Osteocyte (in vitro differentiated cells): ENCODE measurements at regions not wholly inside any gene's neighbourhood (a gene's known extent, or its start where the extent isn't known, plus 50 kb on each side); places are given as distances from the start of the nearest gene placed in this dataset.

ENCODE experiments used
- DNase-seq: peaks from one replicate; pipeline ENCODE4 v3.0.0; 2021; ENCODE audit warnings: mixed read lengths; ENCODE audit not compliant: unreplicated experiment; ENCODE audit errors: extremely low spot score
- H3K27ac Mint-ChIP-seq: one replicate; pipeline ENCODE4 v1.8.0; 2021; ENCODE audit warnings: mild to moderate bottlenecking, mixed read lengths; ENCODE audit not compliant: unreplicated experiment
- H3K27me3 Mint-ChIP-seq: one replicate; pipeline ENCODE4 v1.8.0; 2021; ENCODE audit warnings: mixed read lengths; ENCODE audit not compliant: unreplicated experiment
- H3K36me3 Mint-ChIP-seq: one replicate; pipeline ENCODE4 v1.8.0; 2021; ENCODE audit warnings: mixed read lengths; ENCODE audit not compliant: unreplicated experiment
- H3K4me1 Mint-ChIP-seq: one replicate; pipeline ENCODE4 v1.8.0; 2021; ENCODE audit warnings: mixed read lengths; ENCODE audit not compliant: unreplicated experiment
- H3K4me3 Mint-ChIP-seq: one replicate; pipeline ENCODE4 v1.8.0; 2021; ENCODE audit warnings: mild to moderate bottlenecking, moderate library complexity, mixed read lengths; ENCODE audit not compliant: unreplicated experiment
- H3K9me3 Mint-ChIP-seq: one replicate; pipeline ENCODE4 v1.8.0; 2021; ENCODE audit warnings: mixed read lengths; ENCODE audit not compliant: unreplicated experiment
- CTCF ChIP-seq: fragments of 200-600 bp; sonication (generic); IDR thresholded peaks from 2 replicates; pipeline ENCODE4 v1.5.0; 2021; ENCODE audit warnings: antibody characterized with exemption, mild to moderate bottlenecking, moderate library complexity

GRCh38 chr15:70164910-70165715 is 67.4 kb upstream of the TLE3 start:
- Mint-ChIP-seq H3K27ac (no peak overlapping the region), H3K4me1 (peaks cover 18% of the 10 kb centered on the region), H3K27me3 (peaks cover 25% of the 10 kb centered on the region), H3K4me3 (no peak overlapping the region), H3K36me3 (no peaks in the 10 kb centered on the region), H3K9me3 (no peaks in the 10 kb centered on the region)
- DNase-seq, result no peak
- TF ChIP-seq CTCF, result no peak

- H3K9me3 Mint-ChIP-seq, result no peaks in the 10 kb centered on the region
- H3K27ac Mint-ChIP-seq, result no peak overlapping the region
- no peak overlapping the region for H3K4me3 Mint-ChIP-seq
- DNase-seq, result no peak
- TF ChIP-seq CTCF, result no peak
- H3K27me3 Mint-ChIP-seq, result peaks cover 29% of the 10 kb centered on the region
- peaks cover 22% of the 10 kb centered on the region for H3K4me1 Mint-ChIP-seq
- H3K36me3 Mint-ChIP-seq, result no peaks in the 10 kb centered on the region
Observed at GRCh38 chr15:70164156-70164900, 66.6 kb upstream of the TLE3 start.

- Mint-ChIP-seq H3K27me3 (peaks cover 51% of the 10 kb centered on the region), H3K27ac (no peak overlapping the region), H3K36me3 (no peaks in the 10 kb centered on the region), H3K4me1 (peaks cover 22% of the 10 kb centered on the region), H3K4me3 (no peak overlapping the region), H3K9me3 (no peaks in the 10 kb centered on the region)
- TF ChIP-seq CTCF, result no peak
- no peak for DNase-seq
Observed at GRCh38 chr15:70160803-70161565, 63.3 kb upstream of the TLE3 start.

GRCh38 chr15:70160267-70160666 is 62.5 kb upstream of the TLE3 start:
- H3K4me1 Mint-ChIP-seq, result peaks cover 15% of the 10 kb centered on the region
- no peak for TF ChIP-seq CTCF
- H3K4me3 Mint-ChIP-seq, result no peak overlapping the region
- no peak overlapping the region for H3K27ac Mint-ChIP-seq
- no peaks in the 10 kb centered on the region for H3K36me3 Mint-ChIP-seq
- H3K27me3 Mint-ChIP-seq, result peaks cover 55% of the 10 kb centered on the region
- no peaks in the 10 kb centered on the region for H3K9me3 Mint-ChIP-seq
- DNase-seq, result no peak

GRCh38 chr15:70159713-70160009 is 61.9 kb upstream of the TLE3 start:
- Mint-ChIP-seq H3K27me3 (peaks cover 61% of the 10 kb centered on the region), H3K36me3 (no peaks in the 10 kb centered on the region), H3K4me1 (peaks cover 15% of the 10 kb centered on the region), H3K9me3 (no peaks in the 10 kb centered on the region), H3K4me3 (no peak overlapping the region), H3K27ac (no peak overlapping the region)
- DNase-seq, result no peak
- no peak for TF ChIP-seq CTCF
